GM23338 (cell line): ENCODE measurements at regions not wholly inside any gene's neighbourhood (a gene's known extent, or its start where the extent isn't known, plus 50 kb on each side); places are given as distances from the start of the nearest gene placed in this dataset.

Source experiments
- ATAC-seq: fragments of 200-7000 bp; cut with Tn5 transposase; 3 replicates; pipeline ENCODE4 v1.9.1; 2020
- DNase-seq: peaks from one replicate; pipeline ENCODE4 v3.0.0-alpha.2; 2015; ENCODE audit warnings: low spot score
- H2AFZ ChIP-seq: fragments of 200-600 bp; sonication (generic); 2 replicates; pipeline ENCODE4 v1.8.0; 2016; ENCODE audit warnings: antibody characterized with exemption, mild to moderate bottlenecking, moderate library complexity
- H3F3A ChIP-seq: fragments of 200-600 bp; sonication (generic); replicated peaks from 2 replicates; pipeline ENCODE4 v1.8.0; 2017; ENCODE audit warnings: antibody characterized with exemption, mixed run types, low read depth
- H3K27ac ChIP-seq: fragments of 200-600 bp; sonication (generic); 2 replicates; pipeline ENCODE4 v1.6.1; 2016; ENCODE audit warnings: low read depth
- H3K27me3 ChIP-seq: fragments of 200-600 bp; sonication (generic); 2 replicates; pipeline ENCODE4 v1.8.0; 2016; ENCODE audit warnings: mild to moderate bottlenecking, mixed run types, moderate library complexity; ENCODE audit not compliant: insufficient read depth
- H3K36me3 ChIP-seq: fragments of 200-600 bp; sonication (generic); 2 replicates; pipeline ENCODE4 v1.8.0; 2016; ENCODE audit warnings: mild to moderate bottlenecking; ENCODE audit not compliant: insufficient read depth
- H3K4me1 ChIP-seq: fragments of 200-600 bp; sonication (generic); 2 replicates; pipeline ENCODE4 v1.8.0; 2016; ENCODE audit warnings: mild to moderate bottlenecking, moderate library complexity; ENCODE audit not compliant: insufficient read depth
- H3K4me2 ChIP-seq: fragments of 200-600 bp; sonication (generic); 2 replicates; pipeline ENCODE4 v1.7.1; 2017; ENCODE audit warnings: mixed run types
- H3K4me3 ChIP-seq: fragments of 200-600 bp; sonication (generic); 2 replicates; pipeline ENCODE4 v1.6.1; 2016; ENCODE audit warnings: mixed run types
- H3K79me2 ChIP-seq: fragments of 200-600 bp; sonication (generic); replicated peaks from 2 replicates; pipeline ENCODE4 v1.8.0; 2017; ENCODE audit warnings: mild to moderate bottlenecking; ENCODE audit not compliant: insufficient read depth
- H3K9me2 ChIP-seq: fragments of 200-600 bp; sonication (generic); 2 replicates; pipeline ENCODE4 v1.8.0; 2017; ENCODE audit not compliant: insufficient read depth
- H4K20me1 ChIP-seq: fragments of 200-600 bp; sonication (generic); replicated peaks from 2 replicates; pipeline ENCODE4 v1.8.0; 2017; ENCODE audit warnings: mild to moderate bottlenecking; ENCODE audit not compliant: insufficient read depth
- H3K27ac Mint-ChIP-seq: 2 replicates; pipeline ENCODE4 v1.8.0; 2020; ENCODE audit warnings: inconsistent platforms, mild to moderate bottlenecking, moderate library complexity, mixed read lengths
- H3K27me3 Mint-ChIP-seq: 3 replicates; pipeline ENCODE4 v1.8.0; 2022; ENCODE audit warnings: low read depth, mild to moderate bottlenecking, moderate library complexity, mixed read lengths, inconsistent platforms; ENCODE audit not compliant: insufficient read depth, poor library complexity
- H3K36me3 Mint-ChIP-seq: 3 replicates; pipeline ENCODE4 v1.8.0; 2021; ENCODE audit warnings: low read depth, mild to moderate bottlenecking, inconsistent platforms, moderate library complexity, mixed read lengths
- H3K4me1 Mint-ChIP-seq: 3 replicates; pipeline ENCODE4 v1.8.0; 2020; ENCODE audit warnings: mild to moderate bottlenecking, inconsistent platforms, mixed read lengths
- H3K4me3 Mint-ChIP-seq: 3 replicates; pipeline ENCODE4 v1.8.0; 2021; ENCODE audit warnings: moderate library complexity, mild to moderate bottlenecking, inconsistent platforms, mixed read lengths
- H3K9me3 Mint-ChIP-seq: 3 replicates; pipeline ENCODE4 v1.8.0; 2020; ENCODE audit warnings: moderate library complexity, mild to moderate bottlenecking, inconsistent platforms, mixed read lengths
- CREB1 ChIP-seq: fragments of 250-450 bp; sonication (Bioruptor Pico); IDR thresholded peaks from 2 replicates; pipeline ENCODE4 v1.5.0; 2020; ENCODE audit warnings: low read depth, mild to moderate bottlenecking, moderate library complexity
- ETS1 ChIP-seq: IDR thresholded peaks from 2 replicates; pipeline ENCODE4 v1.6.1; 2016; ENCODE audit warnings: antibody characterized with exemption
- EZH2 ChIP-seq: fragments of 200-600 bp; sonication (generic); IDR thresholded peaks from one replicate; pipeline ENCODE4 v1.8.0; 2017; ENCODE audit warnings: antibody characterized with exemption, mild to moderate bottlenecking, low read depth; ENCODE audit not compliant: unreplicated experiment
- EZH2phosphoT487 ChIP-seq: fragments of 200-600 bp; sonication (generic); IDR thresholded peaks from one replicate; pipeline ENCODE4 v1.8.1; 2018; ENCODE audit warnings: antibody characterized with exemption; ENCODE audit not compliant: unreplicated experiment
- JUNB ChIP-seq: IDR thresholded peaks from one replicate; pipeline ENCODE4 v1.6.1; 2016; ENCODE audit warnings: antibody characterized with exemption; ENCODE audit not compliant: unreplicated experiment
- NANOG ChIP-seq: IDR thresholded peaks from 2 replicates; pipeline ENCODE4 v1.6.1; 2016; ENCODE audit warnings: antibody characterized with exemption, borderline replicate concordance
- POLR2AphosphoS5 ChIP-seq: IDR thresholded peaks from 2 replicates; pipeline ENCODE4 v1.6.1; 2016; ENCODE audit warnings: antibody characterized with exemption, low read depth
- STAT1 ChIP-seq: IDR thresholded peaks from one replicate; pipeline ENCODE4 v1.6.1; 2016; ENCODE audit warnings: antibody characterized with exemption; ENCODE audit not compliant: unreplicated experiment
- ZNF114 ChIP-seq: fragments of 250-450 bp; sonication (Bioruptor Pico); IDR thresholded peaks from 2 replicates; pipeline ENCODE4 v1.5.0; 2020; ENCODE audit warnings: mild to moderate bottlenecking, moderate library complexity
- ZNF331 ChIP-seq: fragments of 250-450 bp; sonication (Bioruptor Pico); IDR thresholded peaks from 2 replicates; pipeline ENCODE4 v1.5.0; 2020; ENCODE audit warnings: low read depth, mild to moderate bottlenecking, moderate library complexity
- ZNF462 ChIP-seq: fragments of 250-450 bp; sonication (Bioruptor Pico); IDR thresholded peaks from 2 replicates; pipeline ENCODE4 v1.5.0; 2020; ENCODE audit warnings: mild to moderate bottlenecking, moderate library complexity
- TF ChIP-seq, protein P1 (sequence below), 2 experiments: fragments of 200-600 bp in 1 of 2; sonication (generic) in 1 of 2; conservative IDR thresholded peaks; 2 replicates each; pipeline versions ENCODE4 v1.5.1 to v1.6.1; 2016 to 2017; ENCODE audit warnings: antibody characterized with exemption in 2 of 2, low read depth in 2 of 2, mild to moderate bottlenecking in 2 of 2, moderate library complexity in 1 of 2
- TF ChIP-seq, protein P2 (sequence below): IDR thresholded peaks from one replicate; pipeline ENCODE4 v1.6.1; 2018; ENCODE audit warnings: antibody characterized with exemption; ENCODE audit not compliant: unreplicated experiment

DNA sequence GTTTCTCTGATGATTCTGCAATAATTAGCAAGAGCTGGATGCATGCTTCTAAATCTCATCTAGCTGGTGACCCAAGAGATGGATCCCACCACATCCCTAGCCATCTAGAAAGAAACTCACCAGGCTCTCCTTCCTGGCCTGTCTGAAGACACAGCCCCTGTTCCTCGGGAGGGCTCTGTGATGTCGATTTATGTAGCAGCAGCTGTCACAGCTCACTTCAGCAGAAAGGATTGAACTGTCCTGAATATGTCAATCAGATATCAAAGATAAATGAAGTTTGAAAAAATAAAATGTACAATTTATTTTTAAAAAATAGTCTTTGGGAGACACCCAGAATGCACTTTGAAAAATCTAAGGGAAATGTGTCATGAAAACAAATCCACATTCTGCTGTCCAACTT lies 67.3 kb upstream of the TSHZ2 start:
- Histone ChIP-seq H3F3A (no peaks in the 10 kb centered on the region), H3K4me1 (no peaks in the 10 kb centered on the region), H3K27ac (no peak overlapping the region), H3K4me2 (no peak overlapping the region), H2AFZ (no peak overlapping the region), H3K27me3 (no peaks in the 10 kb centered on the region), H3K9me2 (no peaks in the 10 kb centered on the region), H3K4me3 (no peak overlapping the region), H3K79me2 (no peaks in the 10 kb centered on the region), H3K36me3 (no peaks in the 10 kb centered on the region), H4K20me1 (no peaks in the 10 kb centered on the region)
- Mint-ChIP-seq H3K27ac (no peak overlapping the region), H3K9me3 (no peaks in the 10 kb centered on the region), H3K36me3 (no peaks in the 10 kb centered on the region), H3K27me3 (peaks cover 3% of the 10 kb centered on the region), H3K4me3 (no peak overlapping the region), H3K4me1 (peaks cover 12% of the 10 kb centered on the region)
- TF ChIP-seq STAT1: no peak
- no peak for TF ChIP-seq ZNF462 (CRISPR knock-in tag)
- no peak for TF ChIP-seq JUNB
- TF ChIP-seq ETS1: no peak
- TF ChIP-seq CREB1 (CRISPR knock-in tag): no peak
- TF ChIP-seq ZNF331 (CRISPR knock-in tag): no peak
- TF ChIP-seq, protein P1, sequence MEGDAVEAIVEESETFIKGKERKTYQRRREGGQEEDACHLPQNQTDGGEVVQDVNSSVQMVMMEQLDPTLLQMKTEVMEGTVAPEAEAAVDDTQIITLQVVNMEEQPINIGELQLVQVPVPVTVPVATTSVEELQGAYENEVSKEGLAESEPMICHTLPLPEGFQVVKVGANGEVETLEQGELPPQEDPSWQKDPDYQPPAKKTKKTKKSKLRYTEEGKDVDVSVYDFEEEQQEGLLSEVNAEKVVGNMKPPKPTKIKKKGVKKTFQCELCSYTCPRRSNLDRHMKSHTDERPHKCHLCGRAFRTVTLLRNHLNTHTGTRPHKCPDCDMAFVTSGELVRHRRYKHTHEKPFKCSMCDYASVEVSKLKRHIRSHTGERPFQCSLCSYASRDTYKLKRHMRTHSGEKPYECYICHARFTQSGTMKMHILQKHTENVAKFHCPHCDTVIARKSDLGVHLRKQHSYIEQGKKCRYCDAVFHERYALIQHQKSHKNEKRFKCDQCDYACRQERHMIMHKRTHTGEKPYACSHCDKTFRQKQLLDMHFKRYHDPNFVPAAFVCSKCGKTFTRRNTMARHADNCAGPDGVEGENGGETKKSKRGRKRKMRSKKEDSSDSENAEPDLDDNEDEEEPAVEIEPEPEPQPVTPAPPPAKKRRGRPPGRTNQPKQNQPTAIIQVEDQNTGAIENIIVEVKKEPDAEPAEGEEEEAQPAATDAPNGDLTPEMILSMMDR (conservative IDR thresholded peaks at IDR 0.05; ENCODE audit: low read depth in 2 of 2): no peak
- no peak for TF ChIP-seq EZH2
- TF ChIP-seq ZNF114 (CRISPR knock-in tag): no peak
- TF ChIP-seq, protein P2, sequence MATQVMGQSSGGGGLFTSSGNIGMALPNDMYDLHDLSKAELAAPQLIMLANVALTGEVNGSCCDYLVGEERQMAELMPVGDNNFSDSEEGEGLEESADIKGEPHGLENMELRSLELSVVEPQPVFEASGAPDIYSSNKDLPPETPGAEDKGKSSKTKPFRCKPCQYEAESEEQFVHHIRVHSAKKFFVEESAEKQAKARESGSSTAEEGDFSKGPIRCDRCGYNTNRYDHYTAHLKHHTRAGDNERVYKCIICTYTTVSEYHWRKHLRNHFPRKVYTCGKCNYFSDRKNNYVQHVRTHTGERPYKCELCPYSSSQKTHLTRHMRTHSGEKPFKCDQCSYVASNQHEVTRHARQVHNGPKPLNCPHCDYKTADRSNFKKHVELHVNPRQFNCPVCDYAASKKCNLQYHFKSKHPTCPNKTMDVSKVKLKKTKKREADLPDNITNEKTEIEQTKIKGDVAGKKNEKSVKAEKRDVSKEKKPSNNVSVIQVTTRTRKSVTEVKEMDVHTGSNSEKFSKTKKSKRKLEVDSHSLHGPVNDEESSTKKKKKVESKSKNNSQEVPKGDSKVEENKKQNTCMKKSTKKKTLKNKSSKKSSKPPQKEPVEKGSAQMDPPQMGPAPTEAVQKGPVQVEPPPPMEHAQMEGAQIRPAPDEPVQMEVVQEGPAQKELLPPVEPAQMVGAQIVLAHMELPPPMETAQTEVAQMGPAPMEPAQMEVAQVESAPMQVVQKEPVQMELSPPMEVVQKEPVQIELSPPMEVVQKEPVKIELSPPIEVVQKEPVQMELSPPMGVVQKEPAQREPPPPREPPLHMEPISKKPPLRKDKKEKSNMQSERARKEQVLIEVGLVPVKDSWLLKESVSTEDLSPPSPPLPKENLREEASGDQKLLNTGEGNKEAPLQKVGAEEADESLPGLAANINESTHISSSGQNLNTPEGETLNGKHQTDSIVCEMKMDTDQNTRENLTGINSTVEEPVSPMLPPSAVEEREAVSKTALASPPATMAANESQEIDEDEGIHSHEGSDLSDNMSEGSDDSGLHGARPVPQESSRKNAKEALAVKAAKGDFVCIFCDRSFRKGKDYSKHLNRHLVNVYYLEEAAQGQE: no peak
- no peak for TF ChIP-seq POLR2AphosphoS5
- no peak for TF ChIP-seq EZH2phosphoT487
- TF ChIP-seq NANOG: no peak
- ATAC-seq (no peak), DNase-seq (no peak)
